H9 (cell line): ENCODE measurements at regions not wholly inside any gene's neighbourhood (a gene's known extent, or its start where the extent isn't known, plus 50 kb on each side); places are given as distances from the start of the nearest gene placed in this dataset.

ENCODE experiments used
- DNase-seq: peaks from one replicate; pipeline ENCODE4 v3.0.0-alpha.2; 2017
- H2AFZ ChIP-seq: one replicate; pipeline ENCODE4 v1.6.1; 2013; ENCODE audit warnings: mild to moderate bottlenecking, low read length, control low read depth, moderate library complexity
- H2AK5ac ChIP-seq: 2 replicates; pipeline ENCODE4 v1.6.1; 2013; ENCODE audit warnings: low read length, control low read depth, mixed read lengths; ENCODE audit not compliant: insufficient read length
- H2BK120ac ChIP-seq: one replicate; pipeline ENCODE4 v1.6.1; 2013; ENCODE audit warnings: low read depth, mild to moderate bottlenecking, low read length, control low read depth, inconsistent platforms; ENCODE audit not compliant: poor library complexity, severe bottlenecking
- H2BK12ac ChIP-seq: 2 replicates; pipeline ENCODE4 v1.6.1; 2013; ENCODE audit warnings: low read length, control low read depth, mixed read lengths, low read depth; ENCODE audit not compliant: insufficient read length
- H2BK15ac ChIP-seq: 2 replicates; pipeline ENCODE4 v1.6.1; 2013; ENCODE audit warnings: low read depth, low read length, control low read depth
- H2BK20ac ChIP-seq: one replicate; pipeline ENCODE4 v1.6.1; 2013; ENCODE audit warnings: low read depth, mild to moderate bottlenecking, low read length, control low read depth, inconsistent platforms; ENCODE audit not compliant: poor library complexity, severe bottlenecking
- H2BK5ac ChIP-seq: 2 replicates; pipeline ENCODE4 v1.6.1; 2013; ENCODE audit warnings: low read length, control low read depth, mixed read lengths; ENCODE audit not compliant: insufficient read length
- H3K14ac ChIP-seq: 2 replicates; pipeline ENCODE4 v1.6.1; 2013; ENCODE audit warnings: low read length, control low read depth; ENCODE audit not compliant: insufficient read depth
- H3K18ac ChIP-seq: 2 replicates; pipeline ENCODE4 v1.6.1; 2013; ENCODE audit warnings: low read depth, mild to moderate bottlenecking, mixed read lengths, low read length, control low read depth; ENCODE audit not compliant: insufficient read length
- H3K23ac ChIP-seq: 2 replicates; pipeline ENCODE4 v1.6.1; 2013; ENCODE audit warnings: low read length, control low read depth, mixed read lengths, low read depth; ENCODE audit not compliant: insufficient read length
- H3K23me2 ChIP-seq: 2 replicates; pipeline ENCODE4 v1.6.1; 2013; ENCODE audit warnings: low read depth, mild to moderate bottlenecking, mixed read lengths, low read length, control low read depth; ENCODE audit not compliant: insufficient read length, poor library complexity, severe bottlenecking
- H3K27ac ChIP-seq: 2 replicates; pipeline ENCODE4 v1.5.1; 2013; ENCODE audit warnings: low read length, control low read depth, mixed read lengths, low read depth; ENCODE audit not compliant: insufficient read length
- H3K27me3 ChIP-seq: 2 replicates; pipeline ENCODE4 v1.6.1; 2013; ENCODE audit warnings: low read length, control low read depth, inconsistent platforms; ENCODE audit not compliant: insufficient read depth
- H3K4ac ChIP-seq: 2 replicates; pipeline ENCODE4 v1.6.1; 2013; ENCODE audit warnings: low read depth, mild to moderate bottlenecking, control low read depth, inconsistent platforms, low read length, moderate library complexity
- H3K4me1 ChIP-seq: 2 replicates; pipeline ENCODE4 v1.6.1; 2013; ENCODE audit warnings: low read length, control low read depth, inconsistent platforms; ENCODE audit not compliant: insufficient read depth
- H3K4me2 ChIP-seq: 2 replicates; pipeline ENCODE4 v1.6.1; 2013; ENCODE audit warnings: low read length, control low read depth, mixed read lengths; ENCODE audit not compliant: insufficient read length, insufficient read depth
- H3K56ac ChIP-seq: 2 replicates; pipeline ENCODE4 v1.6.1; 2013; ENCODE audit warnings: low read depth, mild to moderate bottlenecking, mixed read lengths, low read length, control low read depth; ENCODE audit not compliant: insufficient read length
- H3K79me1 ChIP-seq: 2 replicates; pipeline ENCODE4 v1.6.1; 2013; ENCODE audit warnings: low read depth, mild to moderate bottlenecking, moderate library complexity, low read length, control low read depth, inconsistent platforms; ENCODE audit not compliant: insufficient read depth, poor library complexity, severe bottlenecking
- H3K79me2 ChIP-seq: 2 replicates; pipeline ENCODE4 v1.6.1; 2013; ENCODE audit warnings: low read length, control low read depth, inconsistent platforms; ENCODE audit not compliant: insufficient read depth
- H3K9ac ChIP-seq: 2 replicates; pipeline ENCODE4 v1.6.1; 2013; ENCODE audit warnings: low read length, control low read depth, mixed read lengths; ENCODE audit not compliant: insufficient read length; ENCODE audit errors: extremely low read depth
- H3K9me3 ChIP-seq: one replicate; pipeline ENCODE4 v1.6.1; 2013; ENCODE audit warnings: low read depth, low read length, inconsistent platforms; ENCODE audit not compliant: control insufficient read depth
- H3T11ph ChIP-seq: one replicate; pipeline ENCODE4 v1.6.1; 2013; ENCODE audit warnings: mild to moderate bottlenecking, low read length, control low read depth, inconsistent platforms
- H4K20me1 ChIP-seq: one replicate; pipeline ENCODE4 v1.6.1; 2013; ENCODE audit not compliant: control insufficient read depth, insufficient read length, insufficient read depth
- H4K5ac ChIP-seq: 2 replicates; pipeline ENCODE4 v1.6.1; 2013; ENCODE audit warnings: low read depth, mild to moderate bottlenecking, mixed read lengths, low read length, control low read depth; ENCODE audit not compliant: insufficient read length
- H4K8ac ChIP-seq: replicated peaks from 2 replicates; pipeline ENCODE4 v1.6.1; 2013; ENCODE audit warnings: low read length, control low read depth, mixed read lengths, low read depth; ENCODE audit not compliant: insufficient read length
- H4K91ac ChIP-seq: 2 replicates; pipeline ENCODE4 v1.6.1; 2013; ENCODE audit warnings: low read depth, mild to moderate bottlenecking, moderate library complexity, mixed read lengths, low read length, control low read depth; ENCODE audit not compliant: insufficient read length
- H3K27ac Mint-ChIP-seq, 3 experiments: 2 replicates in 2 of 3; 3 replicates in 1 of 3; pipeline ENCODE4 v1.8.0; 2020 to 2021; ENCODE audit warnings: mixed read lengths in 3 of 3, mild to moderate bottlenecking in 1 of 3, moderate library complexity in 1 of 3
- H3K27me3 Mint-ChIP-seq: 2 replicates; pipeline ENCODE4 v1.8.0; 2021; ENCODE audit warnings: low read depth, mild to moderate bottlenecking, moderate library complexity, mixed read lengths
- H3K36me3 Mint-ChIP-seq, 3 experiments: 2 replicates in 2 of 3; 3 replicates in 1 of 3; pipeline ENCODE4 v1.8.0; 2020 to 2021; ENCODE audit warnings: low read depth in 3 of 3, mixed read lengths in 3 of 3; ENCODE audit not compliant: insufficient read depth in 1 of 3
- H3K4me1 Mint-ChIP-seq, 2 experiments: 2 replicates each; pipeline ENCODE4 v1.8.0; 2020; ENCODE audit warnings: mixed read lengths in 2 of 2
- H3K4me3 Mint-ChIP-seq, 2 experiments: 2 replicates in 1 of 2; 3 replicates in 1 of 2; pipeline ENCODE4 v1.8.0; 2020 to 2021; ENCODE audit warnings: mild to moderate bottlenecking in 2 of 2, mixed read lengths in 2 of 2, moderate library complexity in 1 of 2
- H3K9me3 Mint-ChIP-seq, 2 experiments: 2 replicates in 1 of 2; 3 replicates in 1 of 2; pipeline ENCODE4 v1.8.0; 2020; ENCODE audit warnings: mild to moderate bottlenecking in 2 of 2, mixed read lengths in 2 of 2, moderate library complexity in 1 of 2
- WGBS: extraction: QIAGEN DNeasy Blood & Tissue Kit; methylation state at CpG from one replicate; pipeline ENCODE4 v1.1.7; 2013; ENCODE audit warnings: missing lambda C conversion rate, low lambda C conversion rate, mixed read lengths; ENCODE audit not compliant: insufficient read length; ENCODE audit errors: extremely low coverage; 5-methylcytosine and 5-hydroxymethylcytosine counted together
- TF ChIP-seq, protein P1 (sequence below): fragments of 200-600 bp; sonication (generic); conservative IDR thresholded peaks from 3 replicates; pipeline ENCODE4 v1.8.0; 2021; ENCODE audit warnings: antibody characterized with exemption, mild to moderate bottlenecking

DNA sequence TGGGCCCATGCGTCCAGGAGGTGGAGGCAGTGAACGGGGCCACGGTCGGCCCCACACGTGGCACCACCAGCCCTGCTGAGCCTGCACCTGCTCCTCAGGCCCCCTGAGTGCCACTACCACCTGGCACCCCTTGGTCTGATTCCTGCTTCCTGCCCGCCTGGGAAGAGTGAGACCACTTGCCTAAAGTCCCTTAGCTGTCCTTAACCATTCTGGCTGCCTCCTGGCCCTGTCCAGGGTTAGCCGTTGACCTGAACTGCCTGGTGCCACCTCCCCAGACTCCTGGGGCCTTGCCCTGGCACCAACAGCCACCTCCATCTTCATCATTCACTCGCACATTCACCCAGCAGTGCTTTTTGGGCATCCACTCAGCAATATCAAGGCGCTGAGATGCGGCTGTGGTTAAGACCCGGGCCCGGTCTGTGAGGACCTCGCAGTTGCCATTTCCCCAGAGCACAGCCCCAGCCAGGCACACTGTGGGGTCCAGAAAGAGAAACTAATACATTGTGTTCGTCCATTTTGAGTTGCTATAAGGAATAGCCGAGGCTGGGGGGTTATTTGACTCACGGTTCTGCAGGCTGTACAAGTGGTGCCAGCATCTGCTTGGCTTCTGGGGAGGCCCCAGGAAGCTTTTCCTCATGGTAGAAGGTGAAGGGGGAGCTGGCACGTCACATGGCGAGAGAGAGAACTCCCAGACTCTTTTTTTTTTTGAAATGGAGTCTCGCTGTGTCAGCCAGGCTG is 318.4 kb downstream of the SEC14L1 start:
- H3K18ac ChIP-seq = no peak overlapping the region
- no peak overlapping the region for H2BK20ac ChIP-seq
- no peak overlapping the region for H3K27ac ChIP-seq
- no peak overlapping the region for H3K14ac ChIP-seq
- Mint-ChIP-seq H3K4me3 (no peak overlapping the region), H3K27me3 (no peaks in the 10 kb centered on the region), H3K9me3 (no peaks in the 10 kb centered on the region), H3K36me3 (peaks cover 0 to 13% (median 10%) of the 10 kb centered on the region in 3 experiments; a peak in 4 of 7 replicates), H3K4me1 (peaks cover 39 to 52% of the 10 kb centered on the region in 2 experiments), H3K27ac (peak overlapping the region; percentile 23 to 80 (median 75); a peak in 4 of 7 replicates)
- H3K23me2 ChIP-seq = no peaks in the 10 kb centered on the region
- H2BK15ac ChIP-seq = no peak overlapping the region
- no peak overlapping the region for H3T11ph ChIP-seq
- WGBS = no CpG with 5 or more reads among the region's 19 CpGs
- no peak overlapping the region for H3K4ac ChIP-seq
- no peaks in the 10 kb centered on the region for H3K27me3 ChIP-seq
- no peak overlapping the region for H2BK120ac ChIP-seq
- peaks cover 10% of the 10 kb centered on the region; the same call in 1 of the 2 replicates for H3K79me2 ChIP-seq
- no peak overlapping the region for H4K8ac ChIP-seq
- H2AFZ ChIP-seq = no peak overlapping the region
- H3K9ac ChIP-seq = no peak overlapping the region
- TF ChIP-seq, protein P1, sequence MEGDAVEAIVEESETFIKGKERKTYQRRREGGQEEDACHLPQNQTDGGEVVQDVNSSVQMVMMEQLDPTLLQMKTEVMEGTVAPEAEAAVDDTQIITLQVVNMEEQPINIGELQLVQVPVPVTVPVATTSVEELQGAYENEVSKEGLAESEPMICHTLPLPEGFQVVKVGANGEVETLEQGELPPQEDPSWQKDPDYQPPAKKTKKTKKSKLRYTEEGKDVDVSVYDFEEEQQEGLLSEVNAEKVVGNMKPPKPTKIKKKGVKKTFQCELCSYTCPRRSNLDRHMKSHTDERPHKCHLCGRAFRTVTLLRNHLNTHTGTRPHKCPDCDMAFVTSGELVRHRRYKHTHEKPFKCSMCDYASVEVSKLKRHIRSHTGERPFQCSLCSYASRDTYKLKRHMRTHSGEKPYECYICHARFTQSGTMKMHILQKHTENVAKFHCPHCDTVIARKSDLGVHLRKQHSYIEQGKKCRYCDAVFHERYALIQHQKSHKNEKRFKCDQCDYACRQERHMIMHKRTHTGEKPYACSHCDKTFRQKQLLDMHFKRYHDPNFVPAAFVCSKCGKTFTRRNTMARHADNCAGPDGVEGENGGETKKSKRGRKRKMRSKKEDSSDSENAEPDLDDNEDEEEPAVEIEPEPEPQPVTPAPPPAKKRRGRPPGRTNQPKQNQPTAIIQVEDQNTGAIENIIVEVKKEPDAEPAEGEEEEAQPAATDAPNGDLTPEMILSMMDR = no peak
- H3K4me2 ChIP-seq = no peak overlapping the region
- H4K5ac ChIP-seq = no peak overlapping the region
- no peak for DNase-seq
- no peak overlapping the region for H3K56ac ChIP-seq
- no peaks in the 10 kb centered on the region; the same call in 1 of the 2 replicates for H3K4me1 ChIP-seq
- H3K79me1 ChIP-seq = peaks cover 6% of the 10 kb centered on the region
- no peak overlapping the region for H4K91ac ChIP-seq
- H2BK5ac ChIP-seq = no peak overlapping the region
- H3K9me3 ChIP-seq = no peaks in the 10 kb centered on the region
- H3K23ac ChIP-seq = no peak overlapping the region
- no peak overlapping the region for H2BK12ac ChIP-seq
- H4K20me1 ChIP-seq = no peaks in the 10 kb centered on the region
- H2AK5ac ChIP-seq = no peak overlapping the region
